ENCODE measurements at regions not wholly inside any gene's neighbourhood (a gene's known extent, or its start where the extent isn't known, plus 50 kb on each side); places are given as distances from the start of the nearest gene placed in this dataset.
"Not testable (repeated sequence)": the region's sequence is repeated elsewhere in the genome, so short reads cannot be mapped to it uniquely, and the experiment has no call there.

DNA sequence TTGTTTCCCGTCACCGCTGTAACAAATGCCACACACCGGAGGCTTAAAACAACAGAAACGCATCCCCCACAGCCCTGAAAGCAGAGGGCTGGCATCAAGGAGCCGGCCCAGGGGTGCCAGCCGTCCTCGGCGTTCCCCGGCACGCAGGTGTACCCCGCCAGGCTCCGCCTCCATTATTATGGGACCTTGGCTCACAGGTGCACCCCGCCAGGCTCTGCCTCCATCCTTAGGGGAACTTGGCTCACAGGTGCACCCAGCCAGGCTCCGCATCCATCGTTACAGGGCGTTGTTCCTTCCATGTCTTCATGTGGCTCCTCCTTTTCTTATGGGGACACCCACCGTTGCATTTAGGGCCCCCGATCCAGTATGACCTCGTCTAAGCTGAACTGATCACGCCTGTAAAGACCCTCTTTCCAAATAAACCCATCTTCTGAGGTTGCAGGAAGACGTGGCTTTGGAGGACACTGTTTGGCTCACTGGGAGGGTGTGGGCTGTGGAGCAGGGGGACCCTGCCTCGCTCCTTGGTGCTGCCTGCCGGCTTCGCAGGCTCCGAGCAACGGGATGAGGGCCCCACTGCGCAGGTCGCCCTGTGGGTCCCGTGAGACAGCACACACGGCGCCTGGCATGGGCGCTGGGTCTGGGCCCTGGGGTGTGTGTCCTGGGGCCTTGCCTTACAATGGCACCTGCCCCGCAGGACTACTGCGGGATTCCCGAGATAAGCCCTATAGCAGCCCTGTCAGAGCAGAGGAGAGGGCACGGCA lies 154.9 kb upstream of the ZNF469 start:
- DNase-seq (ENCODE audit: low read depth, low spot score): not testable (repeated sequence)

DNA sequence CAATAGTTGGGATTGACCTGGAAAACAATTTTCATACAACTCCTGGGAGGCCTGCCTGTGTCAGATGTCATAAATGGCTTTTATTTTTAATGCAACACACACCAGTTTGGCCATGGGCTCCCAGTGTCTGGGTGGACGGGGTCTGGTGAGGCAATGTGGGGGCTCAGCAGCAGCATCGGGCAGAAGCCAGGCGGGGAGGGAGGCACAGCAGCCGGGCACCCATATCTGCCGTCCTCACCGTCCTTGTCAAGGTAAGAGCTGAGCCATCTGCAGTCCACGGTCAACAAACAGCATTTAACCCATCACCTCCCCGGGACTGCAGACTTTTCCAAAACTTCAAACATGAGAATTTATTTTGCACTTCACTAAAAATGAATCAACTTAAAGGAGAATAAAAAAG lies 154.0 kb upstream of the ZNF469 start:
- DNase-seq (ENCODE audit: low read depth, low spot score): not testable (repeated sequence)

DNA sequence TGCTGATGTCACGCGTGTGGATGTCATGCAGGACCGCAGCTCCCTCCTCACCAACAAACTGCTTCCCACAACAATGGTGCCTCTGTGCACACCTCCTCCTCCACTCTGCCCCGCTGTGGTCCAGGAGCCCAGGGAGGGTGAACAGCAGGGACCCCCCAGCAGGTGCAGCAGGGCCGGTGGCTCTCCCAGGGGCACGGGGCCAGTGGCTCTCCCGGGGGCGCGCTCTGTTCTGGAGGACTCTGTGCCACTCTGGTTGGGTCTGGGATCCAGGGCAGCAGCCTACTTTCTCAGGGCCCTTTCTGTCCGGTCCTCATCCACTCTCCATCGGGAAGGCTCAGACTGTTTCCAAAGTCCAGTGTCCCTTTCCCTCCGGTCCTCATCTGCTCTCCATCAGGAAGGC lies 153.0 kb upstream of the ZNF469 start:
- DNase-seq (ENCODE audit: low read depth, low spot score): not testable (repeated sequence)

DNA sequence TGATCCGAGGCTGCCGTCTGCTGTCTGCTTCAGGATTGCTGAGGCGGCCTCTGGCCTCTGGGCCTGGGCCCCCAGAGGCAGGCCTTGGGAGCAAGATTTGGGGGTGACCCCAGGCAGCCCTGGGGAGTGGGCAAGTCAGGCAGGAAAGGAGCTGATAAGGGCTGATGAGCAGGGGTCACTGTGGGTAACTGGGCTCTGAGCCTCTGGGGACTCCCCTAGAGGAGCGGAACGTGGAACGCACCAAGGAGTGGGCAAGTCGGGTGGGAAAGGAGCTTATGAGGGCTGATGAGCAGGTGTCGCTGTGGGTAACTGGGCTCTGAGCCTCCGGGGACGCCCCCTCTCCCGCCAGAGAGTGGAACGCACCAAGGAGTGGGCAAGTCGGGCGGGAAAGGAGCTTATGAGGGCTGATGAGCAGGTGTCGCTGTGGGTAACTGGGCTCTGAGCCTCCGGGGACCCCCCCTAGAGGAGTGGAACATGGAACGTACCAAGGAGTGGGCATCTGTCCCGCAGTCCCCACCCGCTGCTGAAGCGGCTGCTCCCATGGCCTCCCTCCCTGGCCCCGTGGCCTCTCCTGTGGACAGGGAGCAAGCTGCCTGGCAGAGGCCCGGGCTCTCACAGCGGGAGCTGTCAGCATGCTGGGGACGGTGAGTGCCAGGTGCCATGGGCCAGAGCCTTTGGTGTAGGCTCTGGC lies 152.3 kb upstream of the ZNF469 start:
- DNase-seq (ENCODE audit: low read depth, low spot score): not testable (repeated sequence)

GRCh38 chr16:88230967-88231615 lies 151.7 kb upstream of the ZNF469 start:
- not testable (repeated sequence) for DNase-seq (ENCODE audit: low read depth, low spot score)

DNA sequence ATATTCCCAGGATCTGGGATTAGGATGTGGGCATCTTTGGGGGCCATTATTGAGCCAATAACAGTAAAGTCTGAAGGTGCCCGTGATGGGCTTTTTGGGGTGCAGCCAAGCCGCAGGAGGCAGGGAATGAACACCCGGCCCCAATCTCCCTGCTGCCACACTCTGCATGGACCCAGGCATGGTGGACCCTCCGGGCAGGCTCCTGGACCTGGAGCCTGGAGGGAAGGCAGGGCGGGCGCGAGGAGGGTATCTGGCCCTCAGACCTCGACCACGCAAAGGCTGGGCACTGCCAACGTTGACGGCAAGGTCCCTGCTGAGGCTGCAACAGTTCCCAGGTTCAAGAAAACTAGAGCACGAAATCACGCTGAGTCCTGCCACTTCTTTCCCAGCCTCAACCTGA lies 150.9 kb upstream of the ZNF469 start:
- DNase-seq (ENCODE audit: low read depth, low spot score): not testable (repeated sequence)

GRCh38 chr16:88232401-88233258 lies 150.1 kb upstream of the ZNF469 start:
- DNase-seq (ENCODE audit: low read depth, low spot score): not testable (repeated sequence)

DNA sequence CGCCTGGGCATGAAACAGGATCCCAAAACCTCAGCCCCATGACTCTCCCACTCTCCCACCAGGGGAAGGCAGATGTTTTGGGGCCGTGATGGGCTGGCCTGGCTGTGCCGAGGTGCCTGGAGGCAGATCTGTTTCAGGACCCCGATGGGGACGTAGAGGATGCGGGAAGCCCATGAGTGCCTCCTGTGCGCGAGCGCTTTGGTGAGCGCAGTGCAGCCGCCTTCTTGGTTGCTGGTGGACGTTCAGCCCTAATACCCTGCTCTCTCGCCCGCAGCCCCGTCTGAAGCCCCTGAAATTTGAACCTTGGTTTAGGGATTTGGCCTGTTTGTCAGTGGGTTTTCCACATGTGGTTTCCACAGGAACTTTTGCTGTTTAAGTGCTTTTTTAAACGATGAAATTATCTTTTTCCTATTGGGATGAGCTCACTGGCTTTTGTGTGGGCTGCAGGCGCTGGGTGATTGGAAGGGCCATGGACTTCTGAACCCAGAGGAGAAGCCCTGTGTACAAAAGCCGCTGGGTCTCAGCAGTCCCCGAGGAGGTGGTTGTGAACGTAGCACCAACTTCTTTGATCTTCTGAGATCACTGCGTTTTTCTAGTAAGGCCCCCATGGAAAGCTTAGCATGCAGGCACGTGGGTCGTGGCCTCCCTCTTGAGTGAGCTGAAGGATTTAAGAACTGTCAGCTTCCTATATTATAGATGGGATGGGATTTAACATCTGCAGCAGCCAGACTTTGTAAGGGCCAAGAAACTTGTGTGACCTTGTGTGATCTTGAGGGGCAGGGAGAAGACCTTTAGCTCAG lies 148.9 kb upstream of the ZNF469 start:
- DNase-seq (ENCODE audit: low read depth, low spot score): not testable (repeated sequence)

GRCh38 chr16:88234421-88235271 lies 148.1 kb upstream of the ZNF469 start:
- peak; percentile 42 for DNase-seq (ENCODE audit: low read depth, low spot score)

GRCh38 chr16:88235691-88236090 lies 147.1 kb upstream of the ZNF469 start:
- DNase-seq (ENCODE audit: low read depth, low spot score): not testable (repeated sequence)

DNA sequence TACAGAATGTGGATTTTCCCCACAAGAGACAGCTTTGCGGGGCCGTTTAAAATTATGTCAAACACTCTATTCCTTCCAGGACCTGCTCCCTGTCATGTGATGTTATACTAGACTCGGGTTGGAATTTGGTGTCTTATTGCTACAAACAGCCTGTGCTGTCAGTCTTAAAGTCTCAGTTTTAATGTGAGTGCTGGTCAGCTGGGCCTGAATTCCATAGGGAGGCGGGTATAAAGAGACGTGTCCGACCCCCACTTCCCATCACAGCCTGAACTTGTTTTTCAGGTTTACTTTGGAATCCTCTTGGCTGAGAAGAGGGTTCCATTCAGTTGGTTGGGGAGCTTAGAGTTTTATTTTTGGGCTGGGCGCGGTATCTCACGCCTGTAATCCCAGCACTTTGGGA lies 146.5 kb upstream of the ZNF469 start:
- not testable (repeated sequence) for DNase-seq (ENCODE audit: low read depth, low spot score)

- not testable (repeated sequence) for DNase-seq (ENCODE audit: low read depth, low spot score)
These were observed 145.4 kb upstream of the ZNF469 start for GRCh38 chr16:88237314-88237713.

DNA sequence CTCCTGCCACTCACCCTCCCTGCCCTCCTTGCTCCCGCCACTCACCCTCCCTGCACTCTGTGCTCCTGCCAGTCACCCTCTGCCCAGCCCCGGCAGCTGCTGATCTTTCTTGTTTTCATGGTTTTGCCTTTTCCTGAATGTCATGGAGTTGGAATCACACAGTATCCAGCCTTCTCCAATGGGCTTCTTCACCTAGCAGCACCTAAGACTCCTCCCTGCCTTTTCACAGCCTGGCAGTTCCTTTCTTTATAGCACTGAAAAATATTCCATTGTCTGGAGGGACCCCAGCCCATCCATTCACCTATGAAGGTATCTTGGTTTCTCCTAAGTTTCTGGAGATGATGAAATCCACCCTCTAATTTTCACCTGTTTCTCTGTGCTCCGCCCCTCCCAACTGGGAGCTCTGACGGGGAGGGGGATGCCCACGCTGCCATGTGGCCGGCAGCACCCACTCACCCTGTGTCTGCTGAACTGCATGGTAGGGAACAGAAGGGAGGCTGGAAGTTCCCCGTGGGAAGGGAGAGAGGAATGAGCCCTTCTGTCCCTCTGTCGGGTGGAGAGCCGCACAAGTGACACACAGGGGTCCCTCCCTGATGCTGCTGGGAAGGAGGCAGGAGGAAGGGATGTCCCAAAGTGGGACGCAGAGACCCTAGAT lies 144.9 kb upstream of the ZNF469 start:
- DNase-seq (ENCODE audit: low read depth, low spot score): not testable (repeated sequence)

DNA sequence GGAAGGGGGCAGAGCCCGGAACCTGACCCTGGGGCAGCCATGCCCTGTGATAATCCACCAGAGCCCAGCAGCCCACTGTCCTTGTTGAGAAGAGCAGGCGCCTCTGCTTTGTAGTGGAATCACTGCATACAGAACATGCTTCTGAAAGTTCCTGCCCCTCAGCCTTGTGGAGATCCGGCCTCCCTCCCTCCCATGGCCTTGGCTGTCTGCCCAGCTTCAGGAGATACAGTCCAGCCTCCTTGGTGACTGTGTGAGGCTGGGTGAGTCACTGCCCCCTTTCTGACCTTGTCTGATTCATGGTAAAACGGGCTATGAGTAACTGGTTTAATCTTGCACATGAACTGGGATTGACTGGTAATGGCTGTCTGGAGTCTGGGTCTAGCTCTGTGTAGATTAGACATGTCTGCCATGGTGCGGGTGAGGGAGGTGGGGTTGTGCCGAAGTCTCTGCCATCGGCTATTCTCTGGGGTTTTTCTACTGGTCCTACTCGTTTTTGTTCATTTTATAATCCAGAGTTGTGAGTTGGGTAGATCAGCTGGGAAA lies 144.0 kb upstream of the ZNF469 start:
- DNase-seq (ENCODE audit: low read depth, low spot score): peak; percentile 98

- peak; percentile 51 for DNase-seq (ENCODE audit: low read depth, low spot score)
These were observed 142.6 kb upstream of the ZNF469 start for GRCh38 chr16:88240118-88240517.

DNA sequence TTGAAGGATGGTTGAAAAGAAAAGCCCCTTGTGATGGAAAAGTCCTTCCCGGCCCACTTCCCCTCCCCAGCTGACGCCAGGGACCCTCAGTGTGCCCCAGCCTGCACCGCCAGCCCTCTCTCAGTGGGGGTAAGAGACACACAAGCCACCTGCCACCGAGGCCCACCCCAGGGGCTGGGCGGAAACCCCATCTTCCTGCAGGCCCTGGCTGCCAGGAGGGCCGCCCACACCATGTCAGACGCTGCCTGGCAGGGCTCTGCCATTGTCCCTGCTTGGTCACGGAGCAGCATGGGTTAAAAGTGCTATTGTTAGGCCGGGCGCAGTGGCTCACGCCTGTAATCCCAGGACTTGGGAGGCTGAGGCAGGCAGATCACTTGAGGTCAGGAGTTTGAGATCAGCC lies 142.0 kb upstream of the ZNF469 start:
- not testable (repeated sequence) for DNase-seq (ENCODE audit: low read depth, low spot score)

DNA sequence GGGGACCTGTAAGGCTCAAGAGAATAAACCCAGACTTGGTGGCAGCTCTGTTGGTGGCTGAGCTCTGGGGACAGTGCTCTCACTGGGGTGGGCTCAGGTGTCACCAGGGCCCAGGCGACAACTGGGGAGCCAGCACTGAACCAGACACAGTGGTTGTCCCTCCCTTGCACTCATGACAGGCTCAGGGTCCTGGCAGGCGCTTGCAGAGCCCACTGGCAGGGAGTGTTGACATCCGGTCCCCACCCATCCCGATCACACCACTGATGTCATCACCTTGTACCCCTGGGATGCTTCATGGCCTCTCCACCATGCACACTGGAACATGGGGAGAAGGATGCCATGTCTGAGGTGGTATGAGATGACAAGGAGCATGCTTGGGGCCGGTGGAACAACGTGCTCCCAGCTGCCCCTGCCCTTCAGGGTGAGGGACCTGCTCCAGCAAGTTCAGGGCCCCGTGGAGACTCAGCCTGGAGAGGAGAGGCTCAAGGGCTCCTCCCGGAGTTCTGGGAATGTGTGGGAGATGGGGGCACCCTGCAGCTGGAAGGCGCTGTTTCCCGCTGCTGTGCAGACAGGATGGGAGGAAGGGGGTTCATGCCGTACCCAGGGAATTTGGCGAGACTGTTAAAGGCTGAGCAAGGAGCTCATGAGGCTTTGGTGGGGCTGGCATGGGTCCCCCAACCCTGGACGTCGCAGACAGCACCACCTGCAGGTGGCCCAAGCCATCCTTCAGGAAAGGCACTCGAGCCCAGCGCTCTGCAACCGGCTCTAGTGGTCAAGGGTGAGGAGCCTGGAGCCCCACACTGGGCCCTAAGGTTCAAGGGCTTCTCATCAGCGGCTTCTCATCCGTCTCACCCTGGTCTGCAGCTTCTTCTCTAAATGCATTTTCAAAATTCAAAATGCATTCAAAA lies 141.1 kb upstream of the ZNF469 start:
- peak; percentile 17 for DNase-seq (ENCODE audit: low read depth, low spot score)
